EH (cell line): ENCODE measurements at regions not wholly inside any gene's neighbourhood (a gene's known extent, or its start where the extent isn't known, plus 50 kb on each side); places are given as distances from the start of the nearest gene placed in this dataset.

Source experiments
- DNase-seq: peaks from one replicate; pipeline ENCODE4 v3.0.0-alpha.2; 2015; ENCODE audit warnings: low read depth

DNA sequence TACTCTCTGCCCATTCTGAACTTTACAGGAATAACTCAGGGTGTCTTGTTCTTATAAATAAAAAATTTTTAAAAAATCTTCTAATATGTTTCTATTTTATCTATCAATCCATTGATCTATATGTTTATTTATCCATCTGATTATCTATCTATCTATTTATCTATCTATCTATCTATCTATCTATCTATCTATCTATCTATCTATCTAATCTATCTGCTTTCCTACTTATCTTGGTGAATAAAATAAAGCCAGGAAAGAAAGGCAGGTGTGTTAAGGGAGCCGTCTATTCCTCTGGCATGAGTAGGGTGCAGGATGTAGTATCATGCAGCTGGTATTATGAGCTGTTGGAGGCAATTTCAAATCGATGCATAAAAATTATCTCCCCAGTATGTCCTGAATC lies 153.0 kb downstream of the FOXA2 start:
- DNase-seq = no peak

- DNase-seq = no peak
These were observed 153.6 kb downstream of the FOXA2 start for GRCh38 chr20:22430746-22431168.

DNA sequence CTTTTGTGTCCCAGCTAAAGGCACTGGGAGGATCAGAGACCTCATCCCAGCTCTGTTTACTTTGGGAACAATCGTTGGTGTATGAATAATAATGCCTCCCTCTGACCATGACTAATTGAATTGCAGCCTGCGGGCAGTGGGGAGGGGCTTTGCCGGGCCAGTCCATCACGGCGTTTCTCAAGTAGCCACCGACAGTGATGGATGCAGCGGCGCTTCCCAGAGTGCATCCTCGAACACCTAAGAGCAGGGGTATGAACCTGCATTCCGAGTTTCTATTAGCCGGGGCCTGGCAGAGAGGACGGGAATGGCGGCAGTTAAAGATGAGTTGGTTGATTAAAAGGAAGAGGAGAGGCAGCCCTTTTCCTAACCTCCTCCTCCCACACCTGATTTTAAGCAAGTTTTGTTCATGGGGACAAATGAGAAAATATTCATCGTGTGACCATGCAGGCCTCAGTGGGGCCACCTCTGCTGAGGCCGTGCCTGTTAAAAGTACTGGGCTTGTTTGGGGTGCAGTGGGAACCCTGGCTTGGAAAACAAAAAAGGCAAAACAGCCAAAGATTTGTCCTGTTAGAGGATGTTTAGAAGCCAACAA lies 154.1 kb downstream of the FOXA2 start:
- DNase-seq = no peak

- no peak for DNase-seq
These were observed 154.9 kb downstream of the FOXA2 start for GRCh38 chr20:22429175-22430153.

DNA sequence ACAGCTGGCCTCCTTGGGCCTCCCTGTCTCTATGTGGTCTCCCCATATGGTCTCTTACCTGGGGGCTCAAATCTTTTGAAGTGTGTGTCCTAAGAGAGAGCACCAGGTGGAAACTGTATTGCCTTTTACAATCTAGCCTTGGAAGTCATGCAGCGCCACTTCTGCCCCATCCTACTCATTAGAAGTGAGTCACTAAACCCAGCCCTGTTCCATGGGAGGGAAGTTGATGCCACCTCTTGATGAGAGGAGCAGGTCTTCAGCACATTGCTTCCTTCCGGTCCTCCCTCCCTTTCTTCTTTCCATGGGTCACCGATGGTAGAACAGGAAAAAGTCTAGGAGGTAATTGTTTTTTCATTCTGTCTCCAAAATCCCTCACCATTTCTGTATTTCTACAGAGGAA lies 156.3 kb downstream of the FOXA2 start:
- no peak for DNase-seq

- no peak for DNase-seq
These were observed 157.6 kb downstream of the FOXA2 start for GRCh38 chr20:22426772-22427171.

GRCh38 chr20:22425344-22426295 lies 158.8 kb downstream of the FOXA2 start:
- no peak for DNase-seq

DNA sequence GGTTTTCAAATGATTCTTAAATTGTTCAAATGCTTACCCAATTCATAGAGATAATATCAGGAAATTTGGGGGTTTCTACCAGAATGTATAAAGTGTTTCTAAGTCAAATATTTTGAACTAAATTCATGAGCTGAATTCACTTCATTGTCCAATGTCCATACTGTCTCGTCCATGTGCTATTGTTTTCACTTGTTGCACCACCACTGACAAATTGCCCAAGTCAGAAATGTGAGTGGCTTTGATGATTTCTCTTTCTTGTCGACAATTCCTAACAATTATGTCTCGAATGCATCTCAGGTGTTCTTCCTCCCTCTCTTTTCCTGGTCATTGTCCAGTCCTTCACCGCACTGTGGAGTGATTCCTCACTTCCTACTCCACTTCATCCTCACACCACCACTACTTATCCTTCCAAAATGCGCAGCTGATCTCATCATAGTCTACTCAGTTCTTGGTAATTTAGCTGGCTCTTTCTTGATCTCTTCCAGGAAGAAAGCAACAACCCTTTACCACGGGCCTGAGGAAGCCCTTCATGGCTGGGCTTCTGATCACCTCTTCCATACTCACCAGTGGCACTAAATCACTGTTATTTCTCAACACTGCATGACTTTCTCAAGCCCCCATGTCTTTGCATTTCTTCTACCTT lies 161.1 kb downstream of the FOXA2 start:
- DNase-seq = no peak

DNA sequence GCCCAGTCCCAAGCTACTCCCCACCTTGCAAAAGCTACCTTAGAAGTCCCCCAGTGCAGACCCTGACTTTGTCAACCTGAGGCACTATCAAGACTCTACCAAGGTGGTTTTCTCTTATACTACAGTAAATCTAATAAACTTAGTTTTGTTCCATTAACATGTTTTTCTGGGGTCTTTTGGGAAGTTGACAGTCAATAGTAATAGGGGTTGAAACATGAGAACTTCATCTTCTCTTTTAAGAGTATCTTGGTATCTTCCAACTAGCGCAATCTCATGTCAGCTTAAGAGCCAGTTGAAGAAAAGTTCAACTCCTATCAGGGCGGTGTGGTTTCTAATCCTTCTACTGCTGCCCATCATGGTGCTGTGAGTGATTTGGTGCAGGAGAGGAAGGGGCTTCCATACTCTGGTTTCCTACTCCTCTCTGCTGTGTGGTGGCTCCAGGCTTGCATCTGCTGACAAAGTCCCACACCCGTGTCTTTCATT lies 164.2 kb downstream of the FOXA2 start:
- no peak for DNase-seq

DNA sequence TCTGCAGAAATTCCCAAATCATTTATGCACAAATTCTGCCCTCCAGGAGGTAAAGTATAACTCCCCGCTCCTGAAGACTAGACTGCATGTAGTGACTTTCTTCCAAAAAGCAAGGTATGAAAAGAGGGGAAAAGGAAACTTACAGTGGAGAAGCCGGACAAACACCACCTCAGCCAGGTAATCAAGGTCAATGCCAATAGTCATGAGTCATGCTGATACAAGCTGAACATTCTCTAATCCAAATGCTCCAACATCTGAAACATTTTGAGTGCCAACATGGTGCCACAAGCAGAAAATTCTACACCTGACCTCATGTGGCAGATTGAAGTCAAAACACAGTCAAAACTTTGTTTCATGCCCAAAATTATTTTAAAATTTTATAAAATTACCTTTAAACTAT lies 165.6 kb downstream of the FOXA2 start:
- no peak for DNase-seq

DNA sequence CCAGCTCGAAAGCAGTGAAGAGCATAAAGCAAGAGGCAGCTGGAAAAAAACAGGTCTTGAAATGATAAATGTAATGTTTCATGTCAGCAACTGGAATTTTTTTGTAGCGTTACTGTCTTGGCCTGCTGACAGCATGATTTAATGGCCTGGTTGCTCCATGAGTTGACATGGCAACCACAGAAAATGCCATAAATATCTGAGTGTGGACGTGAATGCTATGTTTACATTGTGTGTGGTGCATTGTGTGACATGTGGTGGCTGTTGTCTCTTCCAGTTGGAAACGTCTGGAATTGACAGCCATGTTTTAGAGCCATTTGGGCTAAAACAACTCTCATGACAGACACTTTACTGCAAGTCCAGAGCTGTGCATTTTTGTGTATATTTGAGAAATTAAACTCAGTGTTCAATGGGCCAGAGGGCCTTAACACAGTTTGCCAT lies 170.0 kb downstream of the FOXA2 start:
- no peak for DNase-seq

GRCh38 chr20:22412977-22413868 lies 171.1 kb downstream of the FOXA2 start:
- DNase-seq = no peak

- no peak for DNase-seq
These were observed 172.5 kb downstream of the FOXA2 start for GRCh38 chr20:22411627-22412450.

DNA sequence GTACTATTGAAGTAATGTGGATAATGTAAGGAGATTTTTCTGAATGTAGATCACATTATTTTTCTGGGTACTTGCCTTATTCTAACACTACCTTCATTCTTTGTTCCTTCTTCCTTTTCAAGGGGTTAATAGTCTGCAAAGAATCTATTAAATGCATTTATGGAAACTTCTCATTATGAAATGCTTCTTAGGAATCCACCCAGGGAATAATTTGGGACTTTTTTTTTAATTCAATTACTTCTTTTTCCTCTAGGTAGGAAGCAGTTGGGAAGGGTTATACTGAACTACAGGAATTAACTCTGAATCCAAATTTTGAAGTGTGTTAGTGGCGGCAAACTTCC lies 173.1 kb downstream of the FOXA2 start:
- DNase-seq = no peak

DNA sequence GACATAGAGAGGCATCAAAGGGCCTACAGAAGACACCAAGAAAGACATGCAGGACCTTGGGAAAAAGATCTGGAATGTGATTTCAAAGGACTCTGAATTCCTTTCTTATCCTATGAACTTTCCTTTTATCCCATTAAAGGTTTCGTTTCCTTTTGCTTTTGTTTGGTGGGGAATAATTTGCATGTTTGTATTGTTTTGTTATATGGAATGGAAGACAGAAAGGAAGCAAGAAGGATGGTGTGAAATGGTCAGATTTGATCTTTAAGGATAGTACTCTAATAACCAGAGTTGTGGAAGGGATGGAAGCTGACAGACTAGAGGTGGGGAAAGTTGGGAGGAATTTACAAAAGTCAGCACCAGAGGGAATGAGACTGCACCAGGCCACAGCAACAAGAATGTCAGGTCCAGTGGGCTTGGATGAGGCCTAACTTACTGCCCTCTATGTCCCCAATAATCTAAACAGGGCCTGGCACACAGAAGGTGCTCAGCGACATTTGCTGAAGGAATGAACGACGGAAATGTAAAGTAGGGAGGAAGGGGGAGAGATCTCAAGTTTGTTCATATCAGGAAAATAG lies 173.7 kb downstream of the FOXA2 start:
- no peak for DNase-seq

- no peak for DNase-seq
These were observed 175.6 kb downstream of the FOXA2 start for GRCh38 chr20:22408521-22409402.

- no peak for DNase-seq
These were observed 176.9 kb downstream of the FOXA2 start for GRCh38 chr20:22407237-22408193.
